GM12878 (cell line): ENCODE measurements at regions not wholly inside any gene's neighbourhood (a gene's known extent, or its start where the extent isn't known, plus 50 kb on each side); places are given as distances from the start of the nearest gene placed in this dataset.

Experiments used
- ATAC-seq: fragments of 200-7000 bp; cut with Tn5 transposase; 3 replicates; pipeline ENCODE4 v1.9.1; 2020; ENCODE audit warnings: mild to moderate bottlenecking, moderate library complexity
- BruUV-seq: library from RNA; stranded (reverse); fragments of 400-500 nt; replicated peaks from 2 replicates; lab custom pipeline; 2021; lab: Mats Ljungman, UMichigan
- CTCF ChIA-PET: fragments of 300-600 bp; sonication (Branson Sonifier 250); formaldehyde crosslinking; extraction: SDS; loops from one replicate; lab custom pipeline; 2021; ENCODE audit warnings: inconsistent platforms; lab: Yijun Ruan, JAX
- POLR2A ChIA-PET: fragments of 350-600 bp; formaldehyde crosslinking; extraction: SDS; loops from one replicate; lab custom pipeline; 2021; ENCODE audit warnings: inconsistent platforms; lab: Charles Lee
- RAD21 ChIA-PET: fragments of 300-600 bp; sonication (Branson Sonifier 250); formaldehyde crosslinking; loops from one replicate; lab custom pipeline; 2023; ENCODE audit warnings: antibody characterized with exemption; ENCODE audit not compliant: unreplicated experiment; lab: Charles Lee
- SMC1A ChIA-PET: fragments of 300-600 bp; sonication (Branson Sonifier 250); formaldehyde crosslinking; loops from one replicate; lab custom pipeline; 2023; ENCODE audit not compliant: unreplicated experiment, uncharacterized antibody; lab: Charles Lee
- DNase-seq: peaks from one replicate; pipeline ENCODE4 v3.0.0-alpha.2; 2011; ENCODE audit warnings: low read depth, low spot score
- FAIRE-seq: peaks from 3 replicates; lab custom pipeline; 2011; peaks lifted over from hg19 to GRCh38; lab: Jason Lieb, UNC
- H2AFZ ChIP-seq: 2 replicates; pipeline ENCODE4 v1.6.0; 2011; ENCODE audit warnings: low read depth, low read length, control low read depth; ENCODE audit not compliant: control insufficient read depth
- H3K27ac ChIP-seq: 2 replicates; pipeline ENCODE4 v1.5.1; 2011; ENCODE audit warnings: control low read depth; ENCODE audit not compliant: control insufficient read depth, insufficient read depth
- H3K27me3 ChIP-seq, 2 experiments: replicated peaks in 1 of 2; 2 replicates each; pipeline versions ENCODE4 v1.6.0 to v1.6.1; 2011; ENCODE audit warnings: low read length in 1 of 2; ENCODE audit not compliant: control insufficient read depth in 2 of 2, insufficient read depth in 2 of 2
- H3K36me3 ChIP-seq, 2 experiments: 2 replicates each; pipeline ENCODE4 v1.5.1; 2011; ENCODE audit warnings: low read length in 1 of 2; ENCODE audit not compliant: control insufficient read depth in 2 of 2, insufficient read depth in 2 of 2
- H3K4me1 ChIP-seq: 2 replicates; pipeline ENCODE4 v1.6.1; 2011; ENCODE audit warnings: mild to moderate bottlenecking, low read length, moderate library complexity, mixed read lengths; ENCODE audit not compliant: control insufficient read depth, insufficient read depth
- H3K4me2 ChIP-seq: 2 replicates; pipeline ENCODE4 v1.6.0; 2011; ENCODE audit warnings: control low read depth; ENCODE audit not compliant: control insufficient read depth, insufficient read depth
- H3K4me3 ChIP-seq: fragments of 200-600 bp; sonication (generic); 2 replicates; pipeline ENCODE4 v1.5.1; 2016
- H3K79me2 ChIP-seq: 2 replicates; pipeline ENCODE4 v1.6.0; 2011; ENCODE audit warnings: low read length; ENCODE audit not compliant: control insufficient read depth, insufficient read depth
- H3K9ac ChIP-seq: 2 replicates; pipeline ENCODE4 v1.8.0; 2011; ENCODE audit warnings: low read length, control low read depth, mixed read lengths; ENCODE audit not compliant: control insufficient read depth, insufficient read depth
- H3K9me3 ChIP-seq: replicated peaks from 3 replicates; pipeline ENCODE4 v1.5.1; 2011; ENCODE audit warnings: mild to moderate bottlenecking, low read length; ENCODE audit not compliant: control insufficient read depth, insufficient read depth
- H4K20me1 ChIP-seq: 2 replicates; pipeline ENCODE4 v1.6.0; 2011; ENCODE audit not compliant: control insufficient read depth, insufficient read depth
- BCL11A ChIP-seq: IDR thresholded peaks from 2 replicates; pipeline ENCODE4 v1.6.1; 2011; ENCODE audit warnings: low read depth, low read length
- MTA2 ChIP-seq: fragments of 450-650 bp; IDR thresholded peaks from 2 replicates; pipeline ENCODE4 v1.6.1; 2016; ENCODE audit warnings: low read depth, mild to moderate bottlenecking, moderate library complexity
- NRF1 ChIP-seq: conservative IDR thresholded peaks from 2 replicates; pipeline ENCODE4 v1.6.1; 2011; ENCODE audit warnings: mild to moderate bottlenecking, low read depth, low read length, improper control_type of control experiment
- TAF1 ChIP-seq: IDR thresholded peaks from 2 replicates; pipeline ENCODE4 v1.6.1; 2011; ENCODE audit warnings: mild to moderate bottlenecking, low read depth, low read length, borderline replicate concordance
- TCF12 ChIP-seq: IDR thresholded peaks from 2 replicates; pipeline ENCODE4 v1.6.1; 2011; ENCODE audit warnings: low read depth, mild to moderate bottlenecking, low read length
- WGBS: methylation state at CpG from one replicate; pipeline ENCODE4 v1.1.6; 2016; ENCODE audit warnings: low lambda C conversion rate; ENCODE audit not compliant: insufficient replicate concordance, insufficient coverage; ENCODE audit errors: missing lambda C conversion rate; 5-methylcytosine and 5-hydroxymethylcytosine counted together
- in situ Hi-C: fragments of 300-500 bp; cut with MboI; formaldehyde crosslinking; loops from 9 replicates; pipeline ENCODE4 v1.14.3; 2018; ENCODE audit warnings: mixed read lengths
- intact Hi-C: fragments of 100-400 bp; cut with micrococcal nuclease; formaldehyde crosslinking; loops from one replicate; pipeline ENCODE4 v1.14.2; 2022; ENCODE audit not compliant: unreplicated experiment

DNA sequence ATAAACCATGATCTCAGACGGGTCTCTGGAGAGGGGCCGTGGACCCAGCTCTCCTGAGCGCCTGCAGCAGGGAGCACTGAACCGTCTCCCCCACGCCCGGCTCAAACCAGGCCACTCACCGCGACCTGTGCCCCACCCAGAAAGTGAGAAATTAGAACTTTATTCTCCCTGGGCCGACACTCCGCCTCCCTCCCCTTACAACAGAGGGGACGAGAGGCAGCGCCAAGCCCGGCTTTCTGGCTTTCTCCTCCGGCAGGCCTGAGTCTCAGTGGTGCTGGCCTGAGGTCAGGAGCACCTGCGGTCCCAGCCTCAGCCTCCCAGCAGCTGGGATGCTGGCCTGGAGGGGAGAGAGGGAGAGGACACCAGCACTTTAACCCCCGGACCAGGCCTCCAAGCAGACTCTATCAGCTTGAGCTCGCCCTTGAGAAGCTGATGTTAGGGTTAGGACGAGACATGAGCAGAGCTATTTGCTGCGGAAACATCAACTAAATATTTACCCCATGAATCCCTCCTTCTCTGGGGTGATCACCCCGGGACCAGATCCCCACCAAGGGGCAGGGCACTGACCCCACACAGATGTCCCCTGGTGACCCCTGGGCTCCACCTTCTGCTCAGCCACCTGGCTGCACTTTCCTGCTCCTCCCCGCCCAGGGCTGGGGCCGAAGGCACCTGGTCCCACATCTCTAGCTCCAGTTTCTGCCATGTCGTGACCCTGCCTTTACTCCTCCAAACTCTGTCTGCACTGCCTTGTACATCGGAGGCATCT lies 856.3 kb upstream of the SALL3 start (continued):
- TF ChIP-seq BCL11A, result no peak
- TF ChIP-seq NRF1, result no peak
- TF ChIP-seq TCF12, result no peak

GRCh38 chr18:78123926-78124797 lies 855.5 kb upstream of the SALL3 start:
- TF ChIP-seq TAF1 (no peak), MTA2 (no peak)
- FAIRE-seq (no peak), DNase-seq (no peak), ATAC-seq (no peak)
- peaks cover 2% of the 10 kb centered on the region; the same call in 1 of the 3 replicates for H3K9me3 ChIP-seq
- POLR2A ChIA-PET, result no interaction called here
- H3K36me3 ChIP-seq, result no peaks in the 10 kb centered on the region
- BruUV-seq, result no TSS peak
- H3K79me2 ChIP-seq, result no peaks in the 10 kb centered on the region
- RAD21 ChIA-PET, result no interaction called here
- H3K27me3 ChIP-seq, result no peaks in the 10 kb centered on the region
- SMC1A ChIA-PET, result no interaction called here
- whole genome bisulfite sequencing, result 44% methylated on average over 34 of the region's 34 CpGs
- in situ Hi-C loops (no loop called here), intact Hi-C loops (no loop called here)
- H3K4me3 ChIP-seq, result no peak overlapping the region
- H3K4me1 ChIP-seq, result no peaks in the 10 kb centered on the region
- H3K4me2 ChIP-seq, result no peak overlapping the region
- no peak overlapping the region for H2AFZ ChIP-seq
- CTCF ChIA-PET, result no interaction called here
- H3K27ac ChIP-seq, result no peak overlapping the region
- H3K9ac ChIP-seq, result no peak overlapping the region
- no peaks in the 10 kb centered on the region for H4K20me1 ChIP-seq
